ENCODE measurements at regions not wholly inside any gene's neighbourhood (a gene's known extent, or its start where the extent isn't known, plus 50 kb on each side); places are given as distances from the start of the nearest gene placed in this dataset.

DNA sequence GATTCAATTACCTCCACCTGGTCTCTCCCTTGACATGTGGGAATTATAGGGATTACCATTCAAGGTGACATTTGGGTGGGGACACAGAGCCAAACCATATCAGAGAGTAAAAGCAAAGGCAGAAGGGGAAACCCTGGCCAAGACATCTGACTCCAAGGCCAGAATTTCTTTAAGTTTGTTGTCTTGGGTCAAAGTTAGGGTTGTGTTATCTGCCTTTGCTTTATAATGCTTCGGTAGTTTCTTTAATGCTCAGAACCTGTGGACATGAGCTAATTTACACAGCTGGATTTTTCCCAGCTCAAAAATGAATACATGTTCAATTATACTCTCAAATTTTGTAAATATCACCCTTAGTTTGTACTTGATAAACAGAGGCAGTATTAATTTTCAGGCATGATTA is 1074.4 kb downstream of the ADGRL2 start:
- WGBS (ENCODE audit: insufficient coverage, low coverage, low lambda C conversion rate, missing lambda C conversion rate) = 88% methylated on average over 1 of the region's 1 CpG
- no peaks in the 10 kb centered on the region for H3K9me3 ChIP-seq
- H3K4me3 ChIP-seq = no peak overlapping the region
- ATAC-seq (no peak), DNase-seq (no peak)
- H3K36me3 ChIP-seq = no peaks in the 10 kb centered on the region
- intact Hi-C loops (cut with DNase I) = no loop called here
- H3K27ac ChIP-seq = no peak overlapping the region
- TF ChIP-seq POLR2A (IDR thresholded peaks at IDR 0.05) = no peak
- TF ChIP-seq, protein P1, sequence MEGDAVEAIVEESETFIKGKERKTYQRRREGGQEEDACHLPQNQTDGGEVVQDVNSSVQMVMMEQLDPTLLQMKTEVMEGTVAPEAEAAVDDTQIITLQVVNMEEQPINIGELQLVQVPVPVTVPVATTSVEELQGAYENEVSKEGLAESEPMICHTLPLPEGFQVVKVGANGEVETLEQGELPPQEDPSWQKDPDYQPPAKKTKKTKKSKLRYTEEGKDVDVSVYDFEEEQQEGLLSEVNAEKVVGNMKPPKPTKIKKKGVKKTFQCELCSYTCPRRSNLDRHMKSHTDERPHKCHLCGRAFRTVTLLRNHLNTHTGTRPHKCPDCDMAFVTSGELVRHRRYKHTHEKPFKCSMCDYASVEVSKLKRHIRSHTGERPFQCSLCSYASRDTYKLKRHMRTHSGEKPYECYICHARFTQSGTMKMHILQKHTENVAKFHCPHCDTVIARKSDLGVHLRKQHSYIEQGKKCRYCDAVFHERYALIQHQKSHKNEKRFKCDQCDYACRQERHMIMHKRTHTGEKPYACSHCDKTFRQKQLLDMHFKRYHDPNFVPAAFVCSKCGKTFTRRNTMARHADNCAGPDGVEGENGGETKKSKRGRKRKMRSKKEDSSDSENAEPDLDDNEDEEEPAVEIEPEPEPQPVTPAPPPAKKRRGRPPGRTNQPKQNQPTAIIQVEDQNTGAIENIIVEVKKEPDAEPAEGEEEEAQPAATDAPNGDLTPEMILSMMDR (IDR thresholded peaks at IDR 0.05) = no peak
- H3K27me3 ChIP-seq = no peaks in the 10 kb centered on the region
- no peaks in the 10 kb centered on the region for H3K4me1 ChIP-seq

DNA sequence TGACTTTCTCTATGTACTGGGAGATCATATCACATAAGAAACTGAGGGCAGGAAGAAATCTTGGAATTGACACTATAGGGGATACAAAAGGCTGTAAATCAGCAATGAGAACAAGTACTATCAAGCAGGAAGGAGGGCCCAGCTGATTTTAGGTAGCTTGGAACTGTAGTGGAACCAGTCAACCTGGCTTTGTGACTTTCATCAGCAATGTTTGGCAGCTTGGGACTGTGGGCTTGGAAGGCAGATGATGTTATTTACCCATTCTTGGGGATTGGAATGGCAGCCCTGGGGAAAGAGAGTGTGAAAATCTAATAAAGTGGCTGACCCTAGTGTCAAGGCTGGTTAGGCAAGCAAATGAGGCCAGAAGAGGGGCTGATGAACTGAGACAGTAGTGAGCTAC is 1073.3 kb downstream of the ADGRL2 start:
- no peaks in the 10 kb centered on the region for H3K36me3 ChIP-seq
- ATAC-seq = no peak
- H3K4me3 ChIP-seq = no peak overlapping the region
- no peak overlapping the region for H3K27ac ChIP-seq
- TF ChIP-seq, protein P1 (IDR thresholded peaks at IDR 0.05) = no peak
- TF ChIP-seq POLR2A (IDR thresholded peaks at IDR 0.05) = no peak
- DNase-seq = no peak
- no peaks in the 10 kb centered on the region for H3K27me3 ChIP-seq
- no peaks in the 10 kb centered on the region for H3K9me3 ChIP-seq
- intact Hi-C loops (cut with DNase I) = no loop called here
- H3K4me1 ChIP-seq = no peaks in the 10 kb centered on the region

DNA sequence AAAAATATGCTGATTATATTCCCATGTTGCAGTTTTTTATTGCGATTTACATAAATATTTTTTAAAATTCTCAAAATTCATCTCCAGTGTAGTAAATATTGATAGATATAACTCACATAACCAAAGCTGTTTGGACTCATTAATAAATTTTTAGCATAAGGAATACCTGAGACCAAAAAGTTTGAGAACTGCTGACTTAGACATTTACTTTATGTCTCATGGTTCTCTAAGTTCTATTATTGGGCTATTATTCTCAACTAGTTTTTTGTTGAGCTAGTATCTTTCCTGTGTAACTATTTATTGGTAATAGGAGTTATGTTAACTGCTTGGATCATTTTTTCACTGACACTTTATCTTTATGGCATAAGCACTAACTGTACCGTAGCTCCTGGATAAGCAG is 1069.6 kb downstream of the ADGRL2 start:
- WGBS (ENCODE audit: insufficient coverage, low coverage, low lambda C conversion rate, missing lambda C conversion rate) = 79% methylated on average over 2 of the region's 2 CpGs
- TF ChIP-seq POLR2A (IDR thresholded peaks at IDR 0.05) = no peak
- TF ChIP-seq, protein P1 (IDR thresholded peaks at IDR 0.05) = no peak
- no peaks in the 10 kb centered on the region for H3K27me3 ChIP-seq
- ATAC-seq = no peak
- H3K27ac ChIP-seq = no peak overlapping the region
- no peaks in the 10 kb centered on the region for H3K36me3 ChIP-seq
- H3K4me3 ChIP-seq = no peak overlapping the region
- intact Hi-C loops (cut with DNase I) = no loop called here
- no peaks in the 10 kb centered on the region for H3K4me1 ChIP-seq
- DNase-seq = no peak
- no peaks in the 10 kb centered on the region for H3K9me3 ChIP-seq

DNA sequence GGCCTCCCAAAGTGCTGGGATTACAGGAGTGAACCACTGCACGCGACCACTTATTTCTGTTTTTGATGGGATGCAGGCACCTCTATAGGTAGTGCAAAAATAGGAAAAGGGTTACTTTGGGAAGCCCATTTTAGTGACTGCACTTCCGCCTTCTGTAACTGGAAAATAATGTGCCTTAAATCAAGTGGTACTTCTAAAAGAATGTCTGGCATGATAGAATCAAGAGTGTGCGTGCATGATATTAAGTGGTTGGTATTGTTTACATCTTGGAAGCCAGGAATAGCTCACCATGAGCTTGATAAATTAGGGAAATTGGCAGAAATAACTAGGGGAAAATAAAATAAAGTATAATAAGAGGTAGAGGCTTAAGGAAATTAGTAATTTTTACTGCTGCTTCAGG is 1067.0 kb downstream of the ADGRL2 start:
- WGBS (ENCODE audit: insufficient coverage, low coverage, low lambda C conversion rate, missing lambda C conversion rate) = 83% methylated on average over 4 of the region's 4 CpGs
- no peak for DNase-seq
- Histone ChIP-seq H3K4me3 (no peak overlapping the region), H3K27me3 (no peaks in the 10 kb centered on the region), H3K36me3 (no peaks in the 10 kb centered on the region), H3K4me1 (no peaks in the 10 kb centered on the region), H3K9me3 (no peaks in the 10 kb centered on the region), H3K27ac (no peak overlapping the region)
- no peak for TF ChIP-seq POLR2A (IDR thresholded peaks at IDR 0.05)
- TF ChIP-seq, protein P1 (IDR thresholded peaks at IDR 0.05) = no peak
- intact Hi-C loops (cut with DNase I) = no loop called here
- ATAC-seq = no peak

DNA sequence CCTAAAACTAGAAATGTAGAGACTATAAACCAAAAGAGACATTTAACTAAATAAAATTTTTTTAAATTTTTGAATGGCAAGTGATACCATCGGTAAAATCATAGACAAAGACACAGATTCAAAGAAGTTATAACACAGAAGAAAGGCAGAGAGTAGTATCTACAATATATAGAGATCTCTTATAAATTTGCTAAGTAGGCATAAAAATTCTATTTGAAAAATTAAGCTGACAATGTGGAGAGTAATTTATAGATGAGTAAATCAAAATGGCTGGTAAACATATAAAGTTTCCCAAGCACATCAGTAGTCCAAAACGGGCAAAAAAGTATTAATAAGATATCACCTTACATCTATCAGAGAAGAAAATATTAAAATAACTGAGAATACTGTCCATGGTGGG is 1061.0 kb downstream of the ADGRL2 start:
- Histone ChIP-seq H3K9me3 (no peaks in the 10 kb centered on the region), H3K27me3 (no peaks in the 10 kb centered on the region), H3K4me3 (no peak overlapping the region), H3K4me1 (no peaks in the 10 kb centered on the region), H3K27ac (no peak overlapping the region), H3K36me3 (no peaks in the 10 kb centered on the region)
- ATAC-seq (no peak), DNase-seq (no peak)
- intact Hi-C loops (cut with DNase I) = no loop called here
- WGBS (ENCODE audit: insufficient coverage, low coverage, low lambda C conversion rate, missing lambda C conversion rate) = 62% methylated on average over 2 of the region's 2 CpGs
- TF ChIP-seq POLR2A (IDR thresholded peaks at IDR 0.05) = no peak
- TF ChIP-seq, protein P1 (IDR thresholded peaks at IDR 0.05) = no peak

Measured in right lobe of liver (tissue), 6 donors.